Activated CD8-positive, alpha-beta memory T cell treated with anti-CD3 and anti-CD28 coated beads, Interleukin-2, amount 50 U/mL, for 24 hours (primary cell): ENCODE measurements at regions not wholly inside any gene's neighbourhood (a gene's known extent, or its start where the extent isn't known, plus 50 kb on each side); places are given as distances from the start of the nearest gene placed in this dataset.

Source experiments
- DNase-seq: peaks from one replicate; pipeline ENCODE4 v3.0.0-alpha.2; 2020; ENCODE audit errors: extremely low read depth

DNA sequence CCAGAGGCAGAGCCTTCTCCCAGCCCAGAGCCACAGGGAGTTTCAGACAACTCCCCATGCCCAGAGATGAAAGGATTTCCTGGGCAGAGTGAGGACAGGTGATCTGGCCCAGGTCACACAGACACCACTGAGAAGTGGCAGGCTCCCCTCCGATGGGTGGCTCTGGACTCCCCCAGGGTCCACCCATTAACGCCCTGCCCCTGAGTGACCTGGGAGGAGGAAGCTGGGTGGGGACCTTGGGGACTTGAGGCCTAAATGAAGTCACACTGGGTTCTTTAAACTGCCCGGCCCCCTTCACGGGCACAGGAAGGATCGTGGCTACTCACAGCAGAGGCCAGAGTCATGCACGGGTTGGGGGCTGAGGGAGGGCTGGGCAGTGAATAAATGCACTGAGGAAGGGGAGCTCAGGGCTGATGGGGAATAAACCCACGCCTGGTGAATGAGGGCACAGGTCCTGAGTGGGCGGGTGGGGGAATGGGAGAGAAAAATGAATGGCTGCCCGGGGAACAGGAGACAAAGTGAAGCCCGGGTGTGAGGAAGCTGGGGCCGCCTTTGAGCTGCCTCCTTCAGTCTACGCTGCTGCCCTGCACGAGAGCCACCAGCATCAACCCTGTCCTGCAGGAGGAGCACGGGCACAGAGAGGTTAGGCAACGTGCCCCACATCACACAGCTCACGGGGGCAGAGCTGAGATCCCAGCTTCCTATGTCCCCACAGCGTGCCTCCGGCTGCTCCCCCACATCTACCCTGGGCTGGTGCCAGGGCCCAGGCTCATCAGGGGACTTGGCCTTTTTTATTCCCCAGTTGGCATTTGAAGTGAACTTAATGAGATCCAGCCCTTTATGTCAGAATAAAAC lies 404.3 kb downstream of the MATN1 start:
- no peak for DNase-seq

DNA sequence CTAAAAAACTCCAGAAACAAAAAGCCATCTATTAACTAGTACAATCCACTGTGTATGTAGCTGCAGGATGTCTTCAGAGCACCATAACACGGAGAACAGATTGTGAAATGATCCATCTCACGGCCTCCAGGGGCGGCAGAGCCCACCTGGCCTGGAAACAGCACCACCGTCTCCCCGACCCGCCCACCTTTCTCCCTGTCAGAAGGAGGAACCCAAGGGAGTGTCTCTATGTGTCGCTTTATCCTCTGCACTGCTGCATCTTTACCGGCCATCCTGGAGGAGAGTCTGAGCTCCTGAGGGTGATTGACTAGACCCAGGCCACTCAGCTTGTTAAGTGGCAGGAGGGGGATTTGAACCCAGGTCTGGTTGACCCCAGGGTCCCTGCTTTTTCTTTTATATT lies 405.0 kb downstream of the MATN1 start:
- DNase-seq = no peak

DNA sequence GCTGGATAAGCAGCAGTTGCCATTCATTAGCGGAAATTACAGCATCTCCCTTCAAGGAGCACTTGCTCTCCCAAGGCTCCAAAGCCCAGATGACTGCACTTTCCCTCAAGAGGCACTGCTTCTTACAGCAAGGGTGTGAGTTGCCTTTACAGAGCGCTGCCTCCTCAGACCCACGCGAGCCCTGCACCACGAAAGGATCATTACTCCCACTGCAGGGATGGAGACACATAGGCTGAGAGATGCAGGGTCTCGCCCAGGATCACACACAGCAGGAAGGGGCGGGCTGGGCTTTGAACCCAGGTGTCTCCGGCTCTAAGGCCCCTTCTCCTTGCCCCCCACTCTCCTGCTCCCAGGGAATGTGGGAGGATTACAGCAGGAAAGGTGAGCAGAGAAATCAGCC lies 405.5 kb downstream of the MATN1 start:
- no peak for DNase-seq

DNA sequence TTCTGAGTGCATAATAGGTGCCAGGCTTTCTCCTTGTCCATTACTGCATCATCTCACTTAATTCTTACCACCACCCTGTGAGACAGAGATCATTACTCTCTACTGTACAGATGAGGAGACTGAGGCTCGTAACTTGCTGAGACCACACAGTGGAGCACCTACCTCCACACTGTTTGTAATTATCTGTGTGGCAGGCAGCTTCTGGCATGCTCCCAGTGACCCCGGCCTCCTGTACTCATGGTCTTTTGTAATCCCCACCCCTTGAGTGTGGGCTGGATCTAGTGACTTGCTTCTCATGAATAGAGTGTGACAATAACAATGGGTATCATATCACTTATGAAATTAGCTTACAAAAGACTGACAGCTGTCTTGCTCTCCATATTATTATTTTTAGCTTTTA lies 407.3 kb downstream of the MATN1 start:
- no peak for DNase-seq

DNA sequence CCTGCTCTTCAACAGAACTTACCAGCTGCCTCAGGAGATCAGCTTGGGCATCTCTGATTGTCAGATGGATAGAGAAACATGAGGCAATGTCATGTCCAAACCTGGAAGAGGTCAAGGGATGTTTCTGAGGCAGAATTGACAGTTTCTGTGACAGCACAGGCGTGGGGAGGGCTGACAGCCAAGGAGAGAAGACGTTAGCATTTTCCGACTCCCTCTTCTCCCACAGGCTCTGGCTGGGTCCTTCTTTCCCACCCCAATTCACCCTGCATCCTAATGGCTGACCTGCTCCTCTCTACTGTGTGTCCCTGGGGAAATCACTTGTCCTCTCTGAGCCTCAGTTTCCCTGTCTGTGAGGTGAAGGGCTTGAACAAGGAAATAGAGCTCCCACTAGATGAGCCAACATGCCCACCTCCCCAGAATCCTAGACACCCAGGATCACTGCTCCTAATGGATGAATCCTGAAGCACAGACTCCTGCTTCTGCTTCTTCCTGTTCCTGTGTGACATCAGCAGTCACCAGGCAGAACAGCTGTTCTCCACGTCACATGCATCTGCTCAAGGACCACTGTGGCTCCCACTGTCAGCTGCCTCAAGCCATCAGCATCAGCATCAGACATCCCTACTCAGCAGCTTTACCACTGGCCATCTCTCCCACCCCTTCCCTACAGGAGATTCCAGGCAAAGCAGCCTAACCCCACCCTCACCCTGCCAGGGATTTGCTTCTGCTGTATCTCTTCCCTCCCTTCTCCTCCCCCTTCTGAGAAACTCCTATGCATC lies 408.0 kb downstream of the MATN1 start:
- no peak for DNase-seq

DNA sequence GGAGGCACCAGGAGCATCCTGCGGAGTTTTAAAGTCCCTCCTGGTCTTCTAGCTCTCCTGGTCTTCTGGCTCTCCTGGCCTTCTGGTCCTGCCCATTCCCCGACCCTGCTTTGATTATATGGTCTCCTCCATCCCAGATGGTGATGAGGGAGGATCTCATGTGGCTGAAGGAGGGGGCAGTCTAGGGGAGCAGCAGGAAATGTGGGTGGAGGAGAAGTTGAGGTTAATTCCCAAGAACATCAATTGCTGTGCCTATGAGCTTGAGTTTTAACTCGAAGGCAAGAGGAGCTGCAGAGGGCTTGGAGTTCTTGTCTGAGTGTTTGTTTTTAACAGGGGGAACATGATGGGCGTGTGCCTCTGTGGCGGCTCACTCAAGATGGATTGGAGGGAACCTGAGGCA lies 408.8 kb downstream of the MATN1 start:
- DNase-seq = no peak

DNA sequence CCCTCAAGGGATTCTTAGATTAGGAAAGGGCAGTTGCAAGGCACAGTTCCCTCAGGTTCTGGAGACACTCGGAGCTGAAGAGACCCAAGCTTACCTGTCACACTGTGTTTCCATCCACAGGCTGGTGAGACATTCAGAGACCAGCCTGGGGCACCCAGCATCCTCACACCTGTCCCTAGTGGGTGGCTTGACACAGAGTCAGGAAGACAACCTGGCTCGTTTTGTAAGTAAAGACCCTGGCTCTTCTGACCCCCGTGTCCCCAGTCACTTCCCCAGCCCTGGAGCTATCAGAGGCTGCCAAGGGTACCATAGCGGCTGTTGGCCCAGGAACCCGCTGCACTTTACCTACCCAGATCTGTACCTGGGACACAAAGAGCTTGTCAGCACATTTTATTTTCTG lies 409.8 kb downstream of the MATN1 start:
- DNase-seq = no peak

DNA sequence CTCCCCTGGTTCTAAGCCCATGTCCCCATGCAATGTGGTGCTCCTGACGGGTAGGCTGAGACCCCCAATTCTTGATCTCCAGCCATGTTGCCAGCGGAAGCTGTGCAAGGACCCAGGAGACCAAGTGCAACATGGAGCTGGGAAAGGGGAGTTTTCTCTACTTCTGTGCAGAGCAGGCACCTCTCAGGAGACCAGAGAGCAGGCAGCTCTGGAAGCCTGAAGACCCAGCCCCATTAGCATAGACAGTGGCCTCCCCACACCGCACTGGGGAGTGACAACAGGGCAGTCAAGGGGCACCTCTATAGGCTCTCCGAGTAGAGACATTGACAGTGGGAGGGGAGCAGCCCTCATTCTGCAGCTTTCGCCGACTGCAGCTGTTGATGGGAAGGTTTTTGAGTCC lies 410.2 kb downstream of the MATN1 start:
- DNase-seq = no peak

DNA sequence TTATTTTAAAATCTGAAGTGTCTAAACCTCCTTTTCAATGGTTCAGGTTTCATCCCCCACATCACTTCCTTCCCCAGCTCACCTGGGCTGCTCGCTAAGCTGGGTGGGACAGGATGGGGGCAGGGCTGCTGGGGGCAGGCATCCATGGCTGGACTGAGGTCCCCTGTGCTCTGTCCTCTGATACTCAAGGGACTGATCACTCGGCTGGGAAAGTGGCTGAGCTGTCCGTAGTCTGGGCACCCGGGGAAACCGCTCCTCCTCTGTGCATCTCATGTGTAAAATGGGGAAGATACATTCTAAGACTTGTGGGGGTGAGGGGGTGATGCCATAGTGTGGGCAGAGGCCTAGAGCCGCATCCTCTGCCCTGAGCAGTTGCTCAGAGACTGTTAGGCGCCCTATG lies 411.2 kb downstream of the MATN1 start:
- no peak for DNase-seq

DNA sequence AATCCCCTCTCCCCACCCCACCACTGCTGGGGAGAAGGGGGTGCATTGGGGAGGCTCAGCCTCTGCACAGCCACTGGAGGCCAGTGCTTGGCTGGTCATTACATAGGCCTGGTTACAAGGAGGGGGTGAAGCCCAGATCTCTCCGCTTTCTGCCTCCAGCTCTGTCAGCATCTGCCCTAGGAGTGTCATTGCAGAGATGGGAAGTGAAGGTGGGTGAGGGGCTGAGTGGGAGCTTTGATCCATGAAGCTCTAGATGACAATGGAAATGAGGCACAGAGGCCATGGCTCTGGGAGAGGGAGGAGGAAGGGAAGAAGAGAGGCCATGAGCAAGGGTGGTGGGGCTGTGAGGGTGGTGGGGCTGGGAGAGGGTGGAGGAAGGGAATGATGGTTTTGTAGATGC lies 411.6 kb downstream of the MATN1 start:
- DNase-seq = no peak

DNA sequence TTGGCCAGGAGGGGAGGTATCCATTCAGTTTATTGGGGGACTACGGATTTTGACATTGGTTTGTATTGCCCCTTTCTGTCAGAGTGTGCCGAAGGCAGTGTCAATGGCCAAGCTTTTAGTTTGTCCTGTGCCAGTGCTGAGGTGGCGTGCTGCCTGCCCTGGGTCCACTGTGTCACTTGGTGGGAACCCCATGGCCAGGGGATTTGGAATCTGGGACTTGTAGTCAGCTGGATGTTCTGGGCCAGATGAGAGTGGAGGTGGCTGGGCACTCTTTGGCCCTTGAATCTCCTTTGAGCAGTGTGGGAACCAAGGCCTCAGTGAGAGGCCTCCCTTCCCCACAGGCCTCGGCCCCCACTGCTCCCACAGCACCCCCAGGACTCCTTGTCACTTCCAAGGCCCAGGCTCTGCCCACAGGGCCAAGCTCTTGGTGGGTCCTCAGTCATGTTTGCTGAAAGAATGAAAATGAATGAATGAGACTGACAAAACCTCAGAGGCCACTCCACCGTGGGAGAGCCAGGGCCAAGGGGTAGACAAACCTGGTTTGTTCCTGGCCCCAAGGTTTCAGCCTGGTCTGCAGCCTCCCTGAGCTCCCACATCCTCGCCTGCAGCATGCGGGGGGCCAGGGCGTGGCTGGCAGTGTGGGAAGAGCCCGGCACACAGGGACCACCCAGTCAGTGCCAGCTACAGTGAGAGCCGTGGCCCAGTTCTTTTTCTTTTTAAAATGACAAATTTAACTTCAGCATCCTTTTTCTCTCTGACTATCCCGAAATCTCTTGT lies 412.2 kb downstream of the MATN1 start:
- DNase-seq = no peak

DNA sequence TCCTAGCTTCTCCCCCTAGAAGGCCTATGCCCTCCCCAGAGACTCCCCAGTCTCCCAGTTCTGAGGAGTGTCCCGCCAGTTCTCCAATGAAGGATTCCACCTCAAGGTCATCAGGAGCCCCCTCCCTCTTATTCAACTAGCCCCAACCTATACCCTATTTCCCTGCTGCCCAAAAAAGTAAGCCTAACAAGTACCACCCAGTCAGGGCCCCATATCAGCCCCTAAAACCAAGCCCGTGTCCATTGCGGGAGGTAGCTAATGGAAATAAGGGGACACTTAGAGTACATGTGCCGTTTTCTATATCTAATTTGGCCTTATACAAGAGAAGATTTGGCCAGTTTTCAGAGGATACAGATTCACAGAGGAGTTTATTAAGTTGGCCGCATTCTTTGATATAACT lies 416.2 kb downstream of the MATN1 start:
- DNase-seq = no peak

DNA sequence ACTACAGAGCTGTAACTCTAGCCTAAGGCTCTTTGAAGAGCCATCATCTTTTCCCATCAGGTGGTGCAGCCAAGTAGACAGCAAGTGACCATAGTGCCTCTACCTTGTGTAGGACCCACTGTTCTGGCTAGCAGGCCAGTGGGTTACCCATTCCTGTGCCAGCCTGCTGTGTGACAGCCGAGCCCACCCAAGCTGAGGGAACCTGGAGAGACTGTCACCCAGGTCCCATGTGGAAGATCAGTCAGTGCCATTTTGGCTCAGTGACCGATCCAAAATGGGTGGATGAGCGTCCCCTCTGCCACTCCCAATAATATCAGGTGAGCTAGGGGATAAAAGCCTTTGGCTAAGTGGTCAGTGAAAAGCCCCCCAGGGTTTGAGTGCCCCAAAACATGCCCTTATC lies 417.9 kb downstream of the MATN1 start:
- DNase-seq = no peak

DNA sequence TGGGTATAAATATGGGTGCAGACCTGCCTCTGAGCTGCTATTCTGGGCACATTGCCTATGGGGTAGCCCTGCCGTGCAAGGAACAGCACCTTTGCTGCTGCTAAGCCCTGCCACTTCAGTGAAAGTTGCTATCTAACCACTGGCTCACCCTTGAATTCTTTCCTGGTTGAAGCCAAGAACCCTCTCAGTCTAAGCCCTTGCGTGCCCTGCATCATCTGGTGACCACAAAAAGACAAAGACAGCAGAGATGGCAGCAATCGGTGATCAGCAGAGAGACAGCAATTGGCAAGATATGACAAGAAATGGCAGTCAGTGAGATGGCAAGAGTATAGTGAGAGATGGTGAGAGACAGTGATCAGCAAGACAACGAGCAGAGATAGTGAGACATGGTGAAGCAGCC lies 418.3 kb downstream of the MATN1 start:
- no peak for DNase-seq

DNA sequence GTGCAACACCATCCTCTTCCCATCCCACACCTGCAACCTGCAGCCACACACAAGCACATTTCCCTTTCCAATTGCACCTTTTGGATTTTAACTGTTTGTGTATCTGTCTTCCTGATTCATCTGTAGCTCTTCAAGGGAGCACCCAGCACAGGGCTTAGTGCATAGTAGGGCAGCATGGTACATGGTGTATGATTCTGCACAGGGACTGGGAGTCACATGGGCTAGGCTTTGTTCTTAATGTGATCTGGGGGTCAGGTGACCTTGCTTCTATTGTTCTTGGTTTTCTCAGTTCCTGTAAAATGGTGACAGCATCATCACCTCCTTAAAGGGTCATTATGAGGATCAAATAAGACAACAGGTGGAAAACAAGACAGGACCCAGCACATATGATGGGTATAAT lies 419.3 kb downstream of the MATN1 start:
- DNase-seq = no peak

DNA sequence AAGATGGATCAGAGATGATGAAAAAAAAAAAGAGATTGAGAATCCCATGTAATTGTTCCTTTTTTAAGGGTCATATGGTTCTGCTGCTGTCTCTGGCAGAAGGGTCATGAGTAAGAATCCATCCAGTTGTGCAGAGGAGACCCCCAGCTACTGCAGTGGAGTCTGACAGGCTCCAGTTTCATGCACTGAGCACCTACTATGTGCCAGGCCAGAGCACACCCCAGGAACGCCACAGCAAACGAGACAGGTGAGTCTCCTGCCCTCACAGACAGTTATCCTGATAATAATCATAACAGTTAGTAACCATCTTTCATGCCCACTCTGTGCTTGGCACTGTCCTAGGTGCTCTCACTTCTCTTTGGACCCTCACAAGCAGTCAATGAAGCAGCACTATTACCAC lies 420.0 kb downstream of the MATN1 start:
- DNase-seq = no peak

DNA sequence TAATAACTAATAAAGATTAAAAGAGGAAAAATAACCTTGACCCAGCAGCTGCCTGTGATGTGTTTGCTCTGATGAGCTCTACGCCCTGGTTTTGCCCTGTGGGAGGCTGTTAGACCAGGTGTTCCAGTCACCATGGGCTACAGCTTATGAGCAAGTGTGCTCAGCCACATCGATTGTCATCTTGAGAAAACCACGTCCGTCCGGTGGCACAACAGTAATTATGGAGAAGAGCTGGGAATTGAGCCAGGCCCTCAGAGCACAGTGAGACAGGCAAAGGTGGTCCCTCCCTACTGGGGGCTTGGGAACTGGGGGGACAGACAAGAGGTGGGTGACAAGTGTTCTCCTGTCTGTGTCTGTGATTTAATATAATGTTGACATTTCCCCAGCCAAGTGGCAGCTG lies 420.5 kb downstream of the MATN1 start:
- no peak for DNase-seq

DNA sequence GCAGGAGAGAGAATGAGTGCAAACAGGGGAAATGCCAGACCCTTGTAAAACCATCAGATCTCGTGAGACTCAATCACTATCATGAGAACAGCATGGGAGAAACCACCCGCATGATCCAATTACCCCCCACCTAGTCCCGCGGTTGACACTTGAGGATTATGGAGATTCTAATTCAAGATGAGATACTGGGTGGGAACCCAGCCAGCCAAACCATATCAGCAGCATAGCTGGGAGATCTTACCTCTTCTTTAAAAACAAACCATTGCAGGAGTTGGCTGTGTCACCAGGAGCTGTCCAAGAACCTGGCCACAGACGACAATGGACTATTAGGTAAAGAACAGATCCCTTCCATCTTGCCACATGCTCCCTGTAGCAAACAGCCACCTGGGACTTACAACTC lies 422.7 kb downstream of the MATN1 start:
- no peak for DNase-seq

DNA sequence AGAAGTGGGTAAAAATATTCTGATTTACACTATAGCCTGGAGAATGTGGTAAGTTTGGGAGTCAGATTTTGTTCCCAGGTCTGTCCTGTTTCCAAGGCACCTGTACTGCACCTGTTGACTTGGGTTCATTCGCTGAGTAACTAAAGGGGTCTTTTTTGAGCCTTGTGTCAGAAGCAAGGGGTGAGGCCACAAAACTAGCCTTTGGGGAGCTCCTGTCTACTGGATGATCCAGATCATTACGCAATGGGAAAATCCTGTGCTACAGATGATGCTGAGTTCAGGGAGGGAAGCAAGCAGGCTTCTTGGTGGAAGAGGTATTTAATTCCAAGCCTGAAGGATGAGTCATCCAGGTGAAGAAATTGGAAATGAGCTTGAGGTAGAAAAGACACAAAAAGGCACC lies 424.0 kb downstream of the MATN1 start:
- no peak for DNase-seq

DNA sequence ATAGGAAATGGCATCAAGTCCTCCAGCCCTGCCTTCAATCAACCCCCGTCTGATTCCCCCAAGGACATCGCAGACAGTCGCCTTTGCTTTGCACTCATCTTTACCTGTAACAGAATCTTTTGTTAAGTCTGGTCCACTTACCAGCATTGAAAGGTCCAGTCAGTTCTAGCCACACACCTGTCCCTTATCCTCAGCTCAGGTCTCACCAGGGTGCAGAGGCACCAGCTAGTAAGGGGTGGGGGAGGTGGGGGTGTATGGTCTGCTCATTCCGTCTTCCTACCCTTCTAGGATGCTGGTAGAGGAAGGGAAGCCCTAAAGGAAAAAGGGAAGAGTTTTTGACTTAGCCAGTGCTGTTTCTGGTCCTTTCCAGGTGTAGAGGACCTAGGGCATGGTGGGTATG lies 427.7 kb downstream of the MATN1 start:
- DNase-seq = no peak

DNA sequence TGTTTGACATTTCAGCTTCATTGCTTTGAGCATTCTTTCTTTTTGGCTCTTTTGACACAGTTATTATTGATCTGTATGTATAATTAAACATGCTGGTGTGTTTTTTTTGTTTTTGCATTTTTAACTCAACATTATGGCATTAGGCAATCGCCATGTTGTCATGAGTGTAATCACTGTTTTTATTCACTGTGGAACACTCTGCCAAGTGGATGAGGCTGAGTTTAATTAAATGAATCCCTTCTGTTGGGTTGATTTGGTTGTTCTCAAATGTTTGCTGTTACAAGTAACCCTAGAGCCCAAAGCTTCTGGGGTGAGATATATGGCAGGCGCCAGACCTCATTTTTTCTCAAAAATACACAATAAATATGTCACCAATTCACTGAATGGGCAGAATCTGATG lies 428.1 kb downstream of the MATN1 start:
- DNase-seq = no peak

DNA sequence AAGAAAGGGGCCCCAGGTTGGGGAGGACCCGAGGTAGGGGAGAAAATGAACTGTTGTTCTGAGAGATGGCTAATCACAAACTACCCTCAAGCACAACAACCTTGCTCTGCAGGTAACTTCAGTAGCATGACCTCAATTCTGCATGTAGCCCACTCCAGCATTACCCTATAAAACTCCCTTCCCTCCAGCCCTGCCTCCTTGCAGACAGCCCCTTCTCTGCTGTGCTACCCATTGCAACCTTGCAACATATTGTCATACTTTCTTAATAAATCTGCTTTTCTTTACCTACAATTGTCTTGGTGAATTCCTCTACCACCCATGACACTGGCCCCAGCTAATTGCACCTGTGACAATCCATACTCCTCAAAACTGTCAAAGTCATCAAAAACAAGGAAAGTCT lies 428.9 kb downstream of the MATN1 start:
- no peak for DNase-seq

DNA sequence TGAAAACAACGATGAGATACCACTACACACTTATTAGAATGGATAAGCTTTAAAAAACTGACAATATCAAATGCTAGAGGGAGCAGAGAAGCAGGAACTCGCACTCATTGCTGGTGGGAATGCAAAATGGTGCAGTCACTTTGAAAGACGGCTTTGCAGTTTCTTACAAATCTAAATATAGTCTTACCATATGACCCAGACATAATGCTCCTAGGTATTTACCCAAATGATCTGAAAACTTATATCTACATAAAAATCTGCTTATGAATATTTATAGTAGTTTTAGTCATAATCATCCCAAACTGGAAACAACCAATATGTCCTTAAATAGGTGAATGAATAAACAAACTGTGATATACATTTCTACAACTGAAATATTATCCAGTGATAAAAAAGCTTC lies 430.9 kb downstream of the MATN1 start:
- DNase-seq = no peak
